Lower lobe of right lung (tissue), 2 donors: ENCODE measurements at regions not wholly inside any gene's neighbourhood (a gene's known extent, or its start where the extent isn't known, plus 50 kb on each side); places are given as distances from the start of the nearest gene placed in this dataset.

Experiments used
- ATAC-seq, 2 donors: fragments of 200-7000 bp; cut with Tn5 transposase; one replicate each; pipeline ENCODE4 v1.9.1; 2020 to 2022; ENCODE audit warnings: mild to moderate bottlenecking in 2 of 2, moderate library complexity in 2 of 2
- DNase-seq: peaks from one replicate; pipeline ENCODE4 v3.0.0-alpha.2; 2020
- H3K27ac ChIP-seq: fragments of 200-600 bp; one replicate; pipeline ENCODE4 v1.8.0; 2022
- H3K27me3 ChIP-seq: fragments of 200-600 bp; one replicate; pipeline ENCODE4 v1.8.0; 2022; ENCODE audit warnings: low read depth
- H3K36me3 ChIP-seq: fragments of 200-600 bp; one replicate; pipeline ENCODE4 v1.8.0; 2022; ENCODE audit warnings: mild to moderate bottlenecking
- H3K4me1 ChIP-seq: fragments of 200-600 bp; one replicate; pipeline ENCODE4 v1.8.0; 2022
- H3K4me3 ChIP-seq: fragments of 200-600 bp; one replicate; pipeline ENCODE4 v1.8.0; 2022; ENCODE audit warnings: mild to moderate bottlenecking
- H3K9me3 ChIP-seq: fragments of 200-600 bp; one replicate; pipeline ENCODE4 v1.8.0; 2022
- CTCF ChIP-seq: fragments of 200-600 bp; IDR thresholded peaks from one replicate; pipeline ENCODE4 v1.8.0; 2022; ENCODE audit warnings: antibody characterized with exemption, mild to moderate bottlenecking
- intact Hi-C: fragments of 100-400 bp; cut with DNase I; formaldehyde crosslinking; loops from one replicate; pipeline ENCODE4 v1.11.0; 2022
- donor health status: DM: no; HTN: yes; CAD: no; lungs with severe emphysema.

GRCh38 chr2:12363569-12363968, 353.2 kb upstream of the TRIB2 start:
- intact Hi-C loops, result no loop called here
- no peaks in the 10 kb centered on the region for H3K36me3 ChIP-seq
- DNase-seq (no peak), ATAC-seq (no peak)
- no peaks in the 10 kb centered on the region for H3K27me3 ChIP-seq
- TF ChIP-seq CTCF, result no peak
- H3K9me3 ChIP-seq, result no peaks in the 10 kb centered on the region
- no peak overlapping the region for H3K4me3 ChIP-seq
- H3K27ac ChIP-seq, result no peak overlapping the region
- H3K4me1 ChIP-seq, result no peaks in the 10 kb centered on the region

- no peaks in the 10 kb centered on the region for H3K27me3 ChIP-seq
- H3K4me3 ChIP-seq, result no peak overlapping the region
- H3K9me3 ChIP-seq, result no peaks in the 10 kb centered on the region
- intact Hi-C loops, result no loop called here
- H3K4me1 ChIP-seq, result no peaks in the 10 kb centered on the region
- DNase-seq (no peak), ATAC-seq (no peak)
- no peak overlapping the region for H3K27ac ChIP-seq
- no peaks in the 10 kb centered on the region for H3K36me3 ChIP-seq
- no peak for TF ChIP-seq CTCF
Measured at GRCh38 chr2:12369566-12369965, 347.2 kb upstream of the TRIB2 start.

- DNase-seq (no peak), ATAC-seq (no peak)
- no peak for TF ChIP-seq CTCF
- Histone ChIP-seq H3K4me3 (no peak overlapping the region), H3K27ac (no peak overlapping the region), H3K4me1 (no peaks in the 10 kb centered on the region), H3K9me3 (no peaks in the 10 kb centered on the region), H3K36me3 (no peaks in the 10 kb centered on the region), H3K27me3 (no peaks in the 10 kb centered on the region)
- intact Hi-C loops, result no loop called here
Measured at GRCh38 chr2:12376025-12376424, 340.7 kb upstream of the TRIB2 start.

GRCh38 chr2:12379143-12379542, 337.6 kb upstream of the TRIB2 start:
- no peak for DNase-seq
- Histone ChIP-seq H3K36me3 (no peaks in the 10 kb centered on the region), H3K9me3 (no peaks in the 10 kb centered on the region), H3K4me1 (no peaks in the 10 kb centered on the region), H3K27me3 (no peaks in the 10 kb centered on the region), H3K27ac (no peak overlapping the region), H3K4me3 (no peak overlapping the region)
- no peak for ATAC-seq
- intact Hi-C loops, result no loop called here
- no peak for TF ChIP-seq CTCF

GRCh38 chr2:12381543-12382325, 335.0 kb upstream of the TRIB2 start:
- H3K36me3 ChIP-seq, result no peaks in the 10 kb centered on the region
- no peaks in the 10 kb centered on the region for H3K27me3 ChIP-seq
- H3K27ac ChIP-seq, result no peak overlapping the region
- intact Hi-C loops, result no loop called here
- no peak for TF ChIP-seq CTCF
- H3K9me3 ChIP-seq, result no peaks in the 10 kb centered on the region
- no peak for DNase-seq
- no peak for ATAC-seq
- no peaks in the 10 kb centered on the region for H3K4me1 ChIP-seq
- no peak overlapping the region for H3K4me3 ChIP-seq
